GM13976 (cell line): ENCODE measurements at regions not wholly inside any gene's neighbourhood (a gene's known extent, or its start where the extent isn't known, plus 50 kb on each side); places are given as distances from the start of the nearest gene placed in this dataset.

Experiments used
- DNase-seq: peaks from one replicate; pipeline ENCODE4 v3.0.0; 2012; ENCODE audit warnings: low spot score
- in situ Hi-C: fragments of 300-500 bp; cut with MboI; formaldehyde crosslinking; loops from one replicate; pipeline ENCODE4 v1.12.0; 2022; ENCODE audit warnings: low sequenced_read_pairs, mixed read lengths, inconsistent platforms; ENCODE audit not compliant: unreplicated experiment
- TF ChIP-seq, protein P1 (sequence below): IDR thresholded peaks from 2 replicates; pipeline ENCODE4 v1.5.1; 2012; ENCODE audit warnings: borderline replicate concordance, mild to moderate bottlenecking; ENCODE audit not compliant: insufficient read depth; ENCODE audit errors: extremely low read depth, missing control alignments, control extremely low read depth

DNA sequence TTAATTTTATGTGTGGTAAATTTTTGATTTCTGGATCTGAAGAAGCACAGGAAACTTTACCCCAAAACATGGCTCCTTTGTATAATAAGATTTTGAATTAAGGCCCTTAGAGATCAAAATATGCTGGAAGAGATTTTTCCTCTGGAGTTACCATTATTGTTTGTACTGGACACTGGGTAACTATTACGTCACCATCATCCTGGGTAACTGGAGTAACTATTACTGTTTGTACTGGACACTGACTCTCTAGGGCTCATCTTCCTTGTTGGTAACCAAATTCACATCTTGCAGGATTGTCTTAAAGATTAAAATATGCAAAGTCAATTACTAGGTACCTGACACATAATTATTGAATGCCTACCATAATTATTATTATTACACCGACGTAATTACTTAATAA lies 593.8 kb upstream of the GOT2 start:
- no peak for DNase-seq

DNA sequence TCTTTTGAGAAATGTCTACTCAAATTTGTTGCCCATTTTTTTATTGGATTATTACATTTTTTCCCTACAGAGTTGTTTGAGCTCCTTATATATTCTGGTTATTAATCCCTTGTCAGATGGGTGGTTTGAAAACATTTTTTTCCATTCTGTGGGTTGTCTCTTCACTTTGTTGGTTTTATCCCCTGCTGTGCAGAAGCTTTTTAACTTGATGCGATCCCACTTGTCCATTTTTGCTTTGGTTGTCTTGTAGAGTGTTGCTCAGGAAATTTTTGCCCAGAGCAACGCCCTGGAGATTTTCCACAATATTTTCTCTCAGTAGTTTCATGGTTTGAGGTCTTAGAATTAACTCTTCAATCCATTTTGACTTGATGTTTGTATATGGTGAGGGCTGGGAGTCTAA lies 592.8 kb upstream of the GOT2 start:
- no peak for DNase-seq
- in situ Hi-C loops, result no loop called here
- TF ChIP-seq, protein P1, sequence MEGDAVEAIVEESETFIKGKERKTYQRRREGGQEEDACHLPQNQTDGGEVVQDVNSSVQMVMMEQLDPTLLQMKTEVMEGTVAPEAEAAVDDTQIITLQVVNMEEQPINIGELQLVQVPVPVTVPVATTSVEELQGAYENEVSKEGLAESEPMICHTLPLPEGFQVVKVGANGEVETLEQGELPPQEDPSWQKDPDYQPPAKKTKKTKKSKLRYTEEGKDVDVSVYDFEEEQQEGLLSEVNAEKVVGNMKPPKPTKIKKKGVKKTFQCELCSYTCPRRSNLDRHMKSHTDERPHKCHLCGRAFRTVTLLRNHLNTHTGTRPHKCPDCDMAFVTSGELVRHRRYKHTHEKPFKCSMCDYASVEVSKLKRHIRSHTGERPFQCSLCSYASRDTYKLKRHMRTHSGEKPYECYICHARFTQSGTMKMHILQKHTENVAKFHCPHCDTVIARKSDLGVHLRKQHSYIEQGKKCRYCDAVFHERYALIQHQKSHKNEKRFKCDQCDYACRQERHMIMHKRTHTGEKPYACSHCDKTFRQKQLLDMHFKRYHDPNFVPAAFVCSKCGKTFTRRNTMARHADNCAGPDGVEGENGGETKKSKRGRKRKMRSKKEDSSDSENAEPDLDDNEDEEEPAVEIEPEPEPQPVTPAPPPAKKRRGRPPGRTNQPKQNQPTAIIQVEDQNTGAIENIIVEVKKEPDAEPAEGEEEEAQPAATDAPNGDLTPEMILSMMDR, result no peak

More for the DNA sequence above, 593.8 kb upstream of the GOT2 start:
- in situ Hi-C loops, result no loop called here
- TF ChIP-seq, protein P1, result no peak

DNA sequence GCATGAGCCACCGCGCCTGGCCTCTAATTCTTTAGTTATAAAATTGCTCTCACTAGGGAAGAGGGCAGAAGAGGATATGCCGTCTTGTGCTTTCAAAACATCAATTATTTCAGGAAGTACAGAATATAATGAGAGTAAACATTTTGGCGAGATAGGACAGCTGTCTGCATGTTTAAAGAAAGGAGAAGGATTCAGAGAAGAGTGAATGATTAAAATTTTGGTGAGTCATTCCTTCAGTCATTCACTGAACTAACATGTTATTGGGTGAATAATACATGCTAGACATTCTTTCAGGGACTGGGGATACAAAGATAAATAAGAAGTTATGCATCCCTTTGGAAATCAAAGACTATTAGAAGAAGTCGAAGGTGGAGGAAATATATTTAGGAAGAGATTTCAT lies 590.3 kb upstream of the GOT2 start:
- DNase-seq, result no peak
- TF ChIP-seq, protein P1, result no peak
- in situ Hi-C loops, result no loop called here

DNA sequence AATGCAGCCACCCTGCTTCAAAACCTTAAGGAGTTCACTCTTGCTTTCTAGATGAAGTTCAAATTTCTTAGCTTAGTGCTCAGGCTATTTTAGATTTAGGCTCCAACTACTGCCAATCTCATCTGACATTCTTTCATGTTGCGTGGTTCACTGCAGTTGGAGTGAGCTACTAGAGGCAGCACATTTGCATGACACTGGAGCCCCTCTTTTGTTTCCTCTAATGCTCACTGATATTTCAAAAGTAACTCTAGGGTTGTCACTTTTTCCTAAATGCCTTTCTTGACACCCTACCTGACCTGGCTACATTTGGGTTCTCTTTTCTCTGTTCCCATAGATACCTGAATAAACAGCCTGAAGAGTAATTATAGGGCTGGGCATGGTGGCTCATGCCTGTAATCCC lies 586.5 kb upstream of the GOT2 start:
- no peak for DNase-seq
- in situ Hi-C loops, result no loop called here
- TF ChIP-seq, protein P1, result no peak

DNA sequence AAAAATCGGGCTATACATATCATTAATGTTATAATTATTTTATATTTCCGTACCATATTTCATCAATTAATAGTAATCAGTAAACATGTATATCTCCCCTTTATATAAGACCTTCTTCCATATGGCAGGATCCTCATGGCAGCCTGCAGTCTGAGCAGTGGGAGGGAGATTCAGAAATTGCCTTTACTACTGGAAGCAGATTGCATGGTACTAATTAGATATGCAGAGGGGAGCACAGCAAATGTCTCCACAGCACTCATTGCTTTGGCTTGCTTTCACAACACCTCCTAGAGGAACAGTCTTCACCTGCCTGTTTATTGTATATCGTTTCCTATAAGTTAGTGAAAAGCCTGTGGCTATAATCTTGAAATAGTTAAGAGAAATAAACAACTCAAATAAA lies 585.8 kb upstream of the GOT2 start:
- no peak for DNase-seq
- TF ChIP-seq, protein P1, result no peak
- in situ Hi-C loops, result no loop called here

DNA sequence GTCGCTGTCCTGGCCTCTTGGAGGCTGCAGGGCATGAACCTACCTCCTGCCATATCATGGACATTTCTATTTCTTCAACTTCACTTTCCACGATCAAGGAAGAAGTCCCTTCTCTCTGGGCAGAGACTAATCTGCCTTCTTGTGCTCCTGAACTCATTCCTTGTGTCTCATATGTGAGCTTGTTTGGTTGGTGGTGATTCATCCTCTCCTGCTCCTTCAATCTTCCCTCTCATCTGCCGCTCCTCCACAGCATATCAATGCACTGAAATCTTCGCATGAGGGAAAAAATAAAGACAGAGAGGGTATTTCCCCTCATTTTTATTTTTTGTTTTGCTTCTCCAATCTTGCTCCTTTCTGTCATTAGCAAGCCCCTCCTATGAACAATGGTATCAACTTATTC lies 571.7 kb upstream of the GOT2 start:
- in situ Hi-C loops, result no loop called here
- no peak for DNase-seq
- TF ChIP-seq, protein P1, result no peak

DNA sequence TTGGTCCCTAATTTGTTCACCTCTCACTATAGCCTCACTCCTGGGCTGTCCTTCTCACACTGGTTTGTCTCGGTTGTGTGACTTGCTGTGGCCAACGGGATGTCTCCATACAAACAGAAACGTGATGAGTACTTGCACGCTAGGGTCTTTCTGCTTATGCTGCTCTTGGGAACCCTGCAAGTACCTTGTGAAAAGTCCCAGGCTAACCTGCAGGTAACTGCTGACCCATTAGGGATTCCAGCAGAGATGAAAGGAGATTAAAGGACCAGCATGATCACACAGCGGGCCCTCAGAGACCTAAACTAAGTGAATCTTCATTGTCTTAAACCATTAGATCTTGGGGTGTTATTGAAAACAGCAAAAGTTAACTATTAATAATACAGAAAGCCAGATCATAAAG lies 562.8 kb upstream of the GOT2 start:
- no peak for DNase-seq

More for the DNA sequence above, 562.8 kb upstream of the GOT2 start:
- in situ Hi-C loops, result no loop called here
- TF ChIP-seq, protein P1, result no peak
